Chondrocyte (in vitro differentiated cells): ENCODE measurements at regions not wholly inside any gene's neighbourhood (a gene's known extent, or its start where the extent isn't known, plus 50 kb on each side); places are given as distances from the start of the nearest gene placed in this dataset.

Experiments used
- DNase-seq: peaks from one replicate; pipeline ENCODE4 v3.0.0; 2021; ENCODE audit warnings: mixed read lengths, low spot score
- H3K27ac Mint-ChIP-seq: one replicate; pipeline ENCODE4 v1.8.0; 2021; ENCODE audit warnings: mild to moderate bottlenecking, moderate library complexity, mixed read lengths; ENCODE audit not compliant: unreplicated experiment
- H3K27me3 Mint-ChIP-seq: 2 replicates; pipeline ENCODE4 v1.8.0; 2021; ENCODE audit warnings: low read depth, mixed read lengths
- H3K36me3 Mint-ChIP-seq: 2 replicates; pipeline ENCODE4 v1.8.0; 2021; ENCODE audit warnings: low read depth, mixed read lengths
- H3K4me1 Mint-ChIP-seq: 2 replicates; pipeline ENCODE4 v1.8.0; 2021; ENCODE audit warnings: low read depth, mild to moderate bottlenecking, mixed read lengths
- H3K4me3 Mint-ChIP-seq: one replicate; pipeline ENCODE4 v1.8.0; 2021; ENCODE audit warnings: mild to moderate bottlenecking, moderate library complexity, mixed read lengths; ENCODE audit not compliant: unreplicated experiment
- H3K9me3 Mint-ChIP-seq: 2 replicates; pipeline ENCODE4 v1.8.0; 2021; ENCODE audit warnings: low read depth, mixed read lengths
- TF ChIP-seq, protein P1 (sequence below): fragments of 200-600 bp; sonication (generic); IDR thresholded peaks from 2 replicates; pipeline ENCODE4 v1.5.0; 2021; ENCODE audit warnings: antibody characterized with exemption, mild to moderate bottlenecking, moderate library complexity

DNA sequence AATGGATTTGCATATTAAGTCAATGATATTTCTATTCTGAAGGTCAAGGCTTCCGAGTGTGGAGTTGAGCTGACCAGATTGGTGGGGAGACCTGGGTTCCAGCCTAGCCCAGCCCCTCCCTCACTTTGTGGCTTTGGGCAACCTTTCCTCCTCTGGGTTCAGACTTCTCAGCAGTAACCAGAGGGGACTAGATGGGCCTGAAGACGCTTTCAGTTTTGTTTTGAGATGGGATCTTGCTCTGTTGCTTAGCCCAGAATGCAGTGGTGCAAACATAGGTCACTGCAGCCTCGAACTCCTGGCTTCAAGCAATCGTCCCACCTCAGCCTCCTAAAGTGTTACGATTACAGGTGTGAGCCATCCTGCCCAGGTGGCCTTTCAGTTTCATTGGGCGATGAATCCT, 68.1 kb upstream of the LEP start:
- no peak overlapping the region for H3K4me3 Mint-ChIP-seq
- H3K27ac Mint-ChIP-seq: no peak overlapping the region
- TF ChIP-seq, protein P1, sequence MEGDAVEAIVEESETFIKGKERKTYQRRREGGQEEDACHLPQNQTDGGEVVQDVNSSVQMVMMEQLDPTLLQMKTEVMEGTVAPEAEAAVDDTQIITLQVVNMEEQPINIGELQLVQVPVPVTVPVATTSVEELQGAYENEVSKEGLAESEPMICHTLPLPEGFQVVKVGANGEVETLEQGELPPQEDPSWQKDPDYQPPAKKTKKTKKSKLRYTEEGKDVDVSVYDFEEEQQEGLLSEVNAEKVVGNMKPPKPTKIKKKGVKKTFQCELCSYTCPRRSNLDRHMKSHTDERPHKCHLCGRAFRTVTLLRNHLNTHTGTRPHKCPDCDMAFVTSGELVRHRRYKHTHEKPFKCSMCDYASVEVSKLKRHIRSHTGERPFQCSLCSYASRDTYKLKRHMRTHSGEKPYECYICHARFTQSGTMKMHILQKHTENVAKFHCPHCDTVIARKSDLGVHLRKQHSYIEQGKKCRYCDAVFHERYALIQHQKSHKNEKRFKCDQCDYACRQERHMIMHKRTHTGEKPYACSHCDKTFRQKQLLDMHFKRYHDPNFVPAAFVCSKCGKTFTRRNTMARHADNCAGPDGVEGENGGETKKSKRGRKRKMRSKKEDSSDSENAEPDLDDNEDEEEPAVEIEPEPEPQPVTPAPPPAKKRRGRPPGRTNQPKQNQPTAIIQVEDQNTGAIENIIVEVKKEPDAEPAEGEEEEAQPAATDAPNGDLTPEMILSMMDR: no peak
- no peaks in the 10 kb centered on the region for H3K9me3 Mint-ChIP-seq
- DNase-seq: no peak
- H3K36me3 Mint-ChIP-seq: peaks cover 3% of the 10 kb centered on the region
- H3K4me1 Mint-ChIP-seq: peaks cover 5% of the 10 kb centered on the region
- peaks cover 80% of the 10 kb centered on the region for H3K27me3 Mint-ChIP-seq

DNA sequence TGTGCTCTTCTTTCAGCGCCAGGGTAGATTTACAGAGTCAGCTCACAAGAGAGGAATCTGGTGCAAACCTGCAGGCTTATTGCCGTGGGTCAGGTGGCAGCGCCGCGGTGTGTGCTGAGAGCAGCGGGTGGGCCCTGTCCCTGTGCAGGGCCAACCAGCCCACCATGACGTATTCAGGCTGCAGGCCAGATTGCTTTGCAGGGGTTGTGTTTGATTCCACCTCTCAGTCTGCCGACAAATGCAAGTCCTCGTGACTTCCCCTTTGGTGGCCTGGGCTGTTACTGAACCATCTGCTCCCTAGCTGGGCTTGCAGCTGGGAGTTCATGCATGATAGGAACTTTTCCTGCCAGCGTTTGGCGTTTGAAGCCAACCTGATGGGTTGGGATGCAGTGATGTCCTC, 66.7 kb upstream of the LEP start:
- Mint-ChIP-seq H3K27ac (no peak overlapping the region), H3K4me3 (no peak overlapping the region), H3K9me3 (no peaks in the 10 kb centered on the region), H3K4me1 (no peaks in the 10 kb centered on the region), H3K27me3 (peaks cover 77% of the 10 kb centered on the region), H3K36me3 (peaks cover 1% of the 10 kb centered on the region)
- TF ChIP-seq, protein P1: no peak
- DNase-seq: no peak

DNA sequence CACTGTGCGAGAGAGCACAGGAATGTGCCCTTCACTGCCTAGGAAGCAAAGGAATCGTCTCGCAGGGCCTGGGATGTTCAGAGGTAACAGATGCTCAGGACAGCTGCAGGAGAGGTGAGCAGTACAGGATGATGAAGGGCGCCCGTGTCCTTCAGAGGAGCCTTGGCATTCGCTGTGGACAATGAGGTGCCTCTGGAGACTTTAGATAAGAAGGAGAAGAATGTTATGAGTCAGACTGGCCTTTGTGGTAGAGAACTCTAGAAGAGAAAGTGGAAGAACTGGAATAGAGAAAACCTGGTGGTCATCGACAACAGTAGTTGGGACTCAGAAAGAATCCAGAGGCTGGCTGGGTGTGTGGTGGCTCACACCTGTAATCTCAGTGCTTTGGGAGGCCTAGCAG, 64.4 kb upstream of the LEP start:
- Mint-ChIP-seq H3K9me3 (no peaks in the 10 kb centered on the region), H3K27ac (no peak overlapping the region)
- DNase-seq: no peak

DNA sequence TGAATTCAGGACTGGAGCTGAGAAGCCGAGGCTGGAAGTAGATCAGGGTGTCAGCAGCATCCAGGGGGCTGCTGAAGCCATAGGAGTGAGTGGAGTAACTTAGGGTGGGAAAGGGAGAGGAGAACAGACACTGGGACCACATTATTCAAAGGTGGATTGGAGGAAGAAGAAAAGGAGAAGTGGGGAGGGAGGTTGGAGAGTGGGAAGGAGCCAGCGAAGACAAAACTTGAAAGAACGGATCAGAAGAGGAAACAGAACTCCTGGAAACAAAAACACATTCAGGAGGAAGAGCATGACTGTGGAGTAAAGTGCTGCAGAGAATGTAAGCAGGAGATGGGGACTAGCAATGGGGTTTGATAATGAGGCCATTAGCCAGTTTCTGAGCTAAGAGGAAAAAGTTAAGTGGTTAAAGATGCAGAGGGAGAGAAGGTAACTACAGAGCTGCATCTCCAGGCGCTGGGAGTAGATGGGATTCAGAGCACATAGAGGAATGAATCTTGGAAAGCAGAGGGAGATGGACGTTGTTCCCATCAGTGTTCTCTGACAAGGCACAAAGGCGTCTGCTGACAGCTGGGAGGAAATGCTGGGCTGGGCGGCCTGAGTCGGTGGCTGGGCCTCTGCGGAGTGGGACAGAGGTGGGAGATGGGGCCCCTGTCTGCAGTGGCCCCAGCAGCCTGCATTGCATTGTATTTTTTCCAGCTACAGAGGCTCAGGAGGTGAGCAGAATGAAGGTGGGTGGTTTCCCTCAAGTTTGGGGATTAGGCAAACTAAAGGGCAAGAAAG, 63.1 kb upstream of the LEP start:
- Mint-ChIP-seq H3K27ac (no peak overlapping the region), H3K36me3 (no peaks in the 10 kb centered on the region), H3K9me3 (no peaks in the 10 kb centered on the region), H3K27me3 (peaks cover 75% of the 10 kb centered on the region), H3K4me1 (no peaks in the 10 kb centered on the region), H3K4me3 (no peak overlapping the region)
- DNase-seq: no peak
- TF ChIP-seq, protein P1: no peak

More for the DNA sequence above, 64.4 kb upstream of the LEP start:
- TF ChIP-seq, protein P1: no peak
- Mint-ChIP-seq H3K4me3 (no peak overlapping the region), H3K4me1 (no peaks in the 10 kb centered on the region), H3K36me3 (no peaks in the 10 kb centered on the region), H3K27me3 (peaks cover 73% of the 10 kb centered on the region)

DNA sequence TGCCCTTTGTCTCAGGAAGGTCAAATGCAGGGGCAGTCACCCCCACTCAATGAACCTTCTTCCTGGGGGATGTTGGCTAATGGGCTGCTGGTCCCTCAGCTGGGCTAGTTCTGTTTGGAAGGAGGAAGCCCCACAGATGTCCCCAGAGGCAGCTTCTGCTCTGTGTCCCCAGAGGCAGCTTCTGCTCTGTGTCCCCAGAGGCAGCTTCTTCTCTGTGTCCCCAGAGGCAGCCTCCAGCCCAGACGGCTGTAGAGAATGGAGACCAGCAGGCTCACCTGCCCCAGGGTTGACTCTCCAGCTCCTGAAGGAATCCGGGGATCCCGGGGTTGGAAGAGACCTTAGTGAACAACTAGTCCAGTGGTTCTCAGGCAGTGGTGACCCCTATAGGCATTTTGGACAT, 62.5 kb upstream of the LEP start:
- DNase-seq: no peak
- no peaks in the 10 kb centered on the region for H3K36me3 Mint-ChIP-seq
- no peak overlapping the region for H3K4me3 Mint-ChIP-seq
- no peaks in the 10 kb centered on the region for H3K4me1 Mint-ChIP-seq
- no peaks in the 10 kb centered on the region for H3K9me3 Mint-ChIP-seq
- no peak overlapping the region for H3K27ac Mint-ChIP-seq
- TF ChIP-seq, protein P1: no peak
- H3K27me3 Mint-ChIP-seq: peaks cover 71% of the 10 kb centered on the region
